ENCODE measurements at regions not wholly inside any gene's neighbourhood (a gene's known extent, or its start where the extent isn't known, plus 50 kb on each side); places are given as distances from the start of the nearest gene placed in this dataset.

GRCh38 chr5:61623401-61624069, 291.5 kb downstream of the ZSWIM6 start:
- FAIRE-seq: no peak

- FAIRE-seq: no peak
Measured at GRCh38 chr5:61624553-61625136, 292.6 kb downstream of the ZSWIM6 start.

DNA sequence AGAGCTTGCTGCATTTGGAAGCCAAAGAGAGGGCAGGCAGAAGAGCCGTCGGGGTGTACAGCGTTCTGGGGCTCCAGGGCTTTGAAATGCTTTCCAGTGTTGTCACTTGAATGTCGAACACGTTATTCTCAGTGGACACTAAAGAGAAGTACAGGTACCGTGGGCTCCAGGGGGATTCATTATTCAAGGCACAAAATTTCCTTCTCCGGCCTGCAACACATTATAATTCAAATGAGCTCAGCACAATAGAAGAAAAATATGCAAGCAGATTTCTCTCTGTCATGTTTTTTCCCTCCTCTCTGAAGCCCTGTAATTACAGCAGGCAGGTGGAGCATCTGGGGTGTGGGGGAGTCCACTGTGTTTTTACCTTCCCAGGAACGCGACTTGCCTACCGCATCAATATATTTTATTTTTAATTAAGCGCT, 293.1 kb downstream of the ZSWIM6 start:
- no peak for FAIRE-seq

DNA sequence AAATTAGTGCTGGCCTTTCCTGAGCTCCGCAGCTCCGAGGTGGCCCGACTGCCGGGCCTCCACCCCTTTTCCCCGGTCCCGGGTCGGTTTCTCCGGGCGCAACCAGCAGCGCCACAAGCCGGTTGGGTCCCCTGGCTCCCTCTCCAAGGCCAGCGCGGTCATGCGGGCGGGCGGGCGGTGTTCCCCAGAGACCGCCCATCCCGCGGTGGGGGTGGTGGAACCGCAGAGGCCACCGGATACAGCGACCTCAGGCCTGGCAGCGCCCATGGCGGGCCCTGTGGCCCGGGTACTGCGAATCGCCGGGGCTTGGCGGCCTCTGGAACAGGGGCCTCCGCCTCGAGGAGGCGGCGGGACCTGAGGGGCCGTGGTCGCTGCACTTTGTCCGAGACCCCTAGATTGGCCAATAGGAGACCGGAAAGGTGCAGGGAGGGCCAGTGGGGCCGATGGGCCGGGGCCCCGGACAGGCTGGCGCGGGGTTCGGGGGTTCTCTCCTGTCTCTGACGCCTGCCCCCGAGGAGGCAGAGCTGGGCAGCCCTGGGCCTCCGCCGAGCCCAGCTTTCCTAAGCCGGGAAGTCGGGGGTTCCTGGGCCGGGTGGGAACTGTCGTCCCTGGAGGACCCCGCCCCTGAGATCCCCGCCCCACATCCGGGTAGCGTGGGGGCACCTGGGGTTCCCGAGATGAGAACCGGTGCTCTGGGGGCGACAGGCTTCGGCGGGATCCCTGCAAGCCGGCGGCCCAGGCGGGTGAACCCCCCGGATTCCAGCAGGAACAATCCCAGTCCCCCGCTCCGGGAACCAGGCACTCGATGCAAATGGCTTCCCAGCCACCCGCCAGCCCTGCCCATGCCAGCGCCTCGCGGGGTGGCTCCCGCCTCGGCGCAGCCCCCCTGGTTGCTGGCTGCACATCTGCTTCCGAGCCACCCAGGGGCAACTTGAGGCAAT, 293.9 kb downstream of the ZSWIM6 start:
- FAIRE-seq: no peak

DNA sequence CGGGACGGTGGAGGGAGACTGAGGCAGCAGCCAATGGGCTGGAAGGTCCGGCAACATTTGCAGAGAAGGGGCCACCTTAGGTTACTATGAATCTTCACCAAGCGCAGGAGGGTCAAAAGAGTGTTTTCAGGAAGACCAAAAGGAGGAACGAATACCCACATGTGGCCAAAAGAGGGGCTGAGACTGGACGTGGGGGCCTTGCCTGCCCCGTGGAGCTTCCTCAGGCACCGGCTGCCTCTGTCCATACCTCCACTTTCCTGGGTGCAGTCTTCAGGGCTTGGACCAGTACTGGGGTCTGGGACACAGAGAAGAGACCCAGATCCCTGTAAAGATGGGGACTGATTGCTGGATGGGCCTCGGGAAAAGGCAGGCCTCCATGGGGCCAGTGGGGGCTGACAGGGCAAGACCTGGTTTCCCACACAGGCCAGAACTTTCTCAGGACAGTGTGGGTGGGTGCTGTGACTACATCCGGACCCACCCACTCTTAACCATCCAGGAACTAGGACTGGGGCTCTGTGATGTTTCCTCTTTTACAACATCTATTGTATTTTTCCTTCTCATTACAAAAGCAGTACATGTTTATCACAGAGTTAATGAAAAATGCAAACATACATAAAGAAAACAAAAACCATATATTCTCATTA, 294.7 kb downstream of the ZSWIM6 start:
- FAIRE-seq: no peak

- no peak for FAIRE-seq
Measured at GRCh38 chr5:61627531-61627930, 295.5 kb downstream of the ZSWIM6 start.

DNA sequence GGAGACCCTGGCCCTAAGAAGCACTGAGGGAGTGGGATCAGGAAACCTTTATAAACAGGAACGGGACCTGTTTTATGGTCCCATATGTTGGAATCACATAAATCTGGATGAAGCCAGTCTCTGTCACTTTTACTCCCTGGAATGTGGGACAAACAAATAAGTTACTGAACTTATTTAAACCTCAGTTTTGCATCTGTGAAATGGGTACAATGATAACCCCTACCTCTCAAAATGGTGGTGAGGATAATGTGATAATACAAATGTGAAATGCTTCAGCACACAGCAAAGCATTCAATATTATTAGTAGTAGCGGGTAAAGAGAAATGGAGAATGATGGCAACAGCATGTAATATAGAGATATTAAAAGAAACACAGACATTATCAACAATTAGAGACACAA, 298.9 kb downstream of the ZSWIM6 start:
- no peak for FAIRE-seq

GRCh38 chr5:61631438-61631941, 299.4 kb downstream of the ZSWIM6 start:
- FAIRE-seq: no peak

DNA sequence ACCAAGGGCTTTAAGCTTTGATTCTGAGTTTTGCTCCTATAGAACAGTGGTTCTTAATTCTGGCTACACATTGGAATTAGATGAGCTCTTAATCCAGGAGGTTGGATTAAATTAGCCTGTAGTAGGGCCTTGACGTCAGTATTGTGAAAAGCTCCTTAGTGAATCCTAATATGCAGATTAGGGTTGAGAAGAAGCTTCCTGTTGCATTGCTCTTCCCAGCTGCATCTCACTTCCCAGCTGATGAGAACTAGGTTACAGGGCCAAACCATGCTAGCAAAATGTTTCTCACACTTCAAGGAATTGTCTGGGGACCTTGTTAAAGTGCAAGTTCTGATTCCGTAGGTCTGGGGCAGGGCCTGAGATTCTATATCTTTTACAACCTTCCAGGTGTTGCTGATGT, 300.0 kb downstream of the ZSWIM6 start:
- FAIRE-seq: no peak

DNA sequence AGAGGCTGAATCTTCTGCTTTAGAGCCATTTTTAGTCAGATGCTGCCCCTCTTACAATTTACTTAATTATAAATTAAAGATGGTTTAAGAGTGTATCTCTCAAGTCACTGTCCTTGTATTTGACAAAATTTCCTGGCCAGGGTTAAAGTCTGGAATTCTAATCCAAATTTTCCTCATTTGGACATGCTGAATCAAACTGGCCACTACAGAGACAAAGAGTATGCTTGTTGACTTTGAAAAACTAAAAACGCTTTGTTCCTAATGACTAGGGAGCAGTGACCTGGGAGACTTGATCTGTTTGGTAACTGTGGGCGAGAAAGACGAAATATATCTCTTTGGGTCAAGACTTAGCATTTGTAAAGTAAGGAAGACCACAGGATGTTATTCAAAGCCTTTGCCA, 303.2 kb downstream of the ZSWIM6 start:
- FAIRE-seq: no peak

GRCh38 chr5:61637566-61637965, 305.5 kb downstream of the ZSWIM6 start:
- FAIRE-seq: no peak

DNA sequence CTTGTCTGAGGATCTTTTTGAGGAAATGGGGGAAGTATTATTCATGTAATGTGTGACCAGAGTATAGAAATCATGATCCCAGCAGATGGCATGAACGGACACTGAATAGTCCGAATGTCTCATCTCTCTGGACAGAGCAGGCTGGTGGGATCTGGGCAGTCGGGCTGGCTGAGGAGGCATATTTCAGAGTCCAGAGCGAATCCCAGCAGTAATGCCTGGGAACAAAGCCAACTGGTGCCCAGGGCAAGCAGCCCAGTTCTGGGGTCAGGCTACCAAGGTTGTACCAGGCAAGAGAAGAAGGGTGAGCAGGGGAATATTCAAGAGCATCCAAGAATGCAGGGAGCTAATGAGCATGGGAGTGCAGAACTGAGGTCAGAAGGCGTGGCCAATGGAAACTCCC, 306.4 kb downstream of the ZSWIM6 start:
- no peak for FAIRE-seq

DNA sequence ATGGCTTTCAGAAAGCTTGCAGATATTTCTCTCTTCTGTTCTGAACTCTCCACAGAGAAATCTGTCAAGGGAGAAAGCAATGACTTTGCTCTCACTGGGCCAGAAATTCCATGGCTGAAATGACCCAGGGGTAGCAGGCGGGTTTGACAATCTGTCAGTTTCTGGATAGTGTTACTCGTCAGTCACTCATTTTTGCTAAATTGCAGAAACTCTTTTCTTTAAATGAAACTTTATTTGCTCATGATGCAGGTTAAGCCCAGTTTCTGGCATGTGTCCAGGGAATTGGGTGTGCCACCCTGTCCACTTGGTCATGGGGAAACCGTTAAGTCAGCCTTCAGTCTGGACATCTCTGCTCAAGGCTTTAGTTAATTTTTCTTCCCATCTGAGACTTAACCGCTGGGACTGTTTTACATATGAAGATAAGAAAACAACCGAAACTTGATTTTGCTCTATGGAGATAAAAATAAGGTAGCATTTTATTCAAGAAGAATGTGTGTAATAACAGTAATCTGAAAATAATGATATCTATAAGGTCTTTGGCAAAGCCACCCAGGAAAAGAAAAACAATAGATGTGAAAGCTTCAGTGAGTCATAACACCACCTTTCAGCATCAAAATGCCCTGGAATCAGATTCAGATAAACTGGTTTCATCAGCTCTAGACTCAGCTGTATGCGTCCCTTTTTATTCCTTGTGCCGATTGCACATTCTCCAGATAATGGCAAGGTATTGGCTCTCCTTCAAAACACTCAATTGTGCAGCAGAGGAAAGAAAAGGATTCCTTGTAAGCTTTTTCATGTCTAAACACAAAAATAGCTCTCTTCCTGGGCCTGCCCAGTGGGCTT, 308.3 kb downstream of the ZSWIM6 start:
- FAIRE-seq: no peak

DNA sequence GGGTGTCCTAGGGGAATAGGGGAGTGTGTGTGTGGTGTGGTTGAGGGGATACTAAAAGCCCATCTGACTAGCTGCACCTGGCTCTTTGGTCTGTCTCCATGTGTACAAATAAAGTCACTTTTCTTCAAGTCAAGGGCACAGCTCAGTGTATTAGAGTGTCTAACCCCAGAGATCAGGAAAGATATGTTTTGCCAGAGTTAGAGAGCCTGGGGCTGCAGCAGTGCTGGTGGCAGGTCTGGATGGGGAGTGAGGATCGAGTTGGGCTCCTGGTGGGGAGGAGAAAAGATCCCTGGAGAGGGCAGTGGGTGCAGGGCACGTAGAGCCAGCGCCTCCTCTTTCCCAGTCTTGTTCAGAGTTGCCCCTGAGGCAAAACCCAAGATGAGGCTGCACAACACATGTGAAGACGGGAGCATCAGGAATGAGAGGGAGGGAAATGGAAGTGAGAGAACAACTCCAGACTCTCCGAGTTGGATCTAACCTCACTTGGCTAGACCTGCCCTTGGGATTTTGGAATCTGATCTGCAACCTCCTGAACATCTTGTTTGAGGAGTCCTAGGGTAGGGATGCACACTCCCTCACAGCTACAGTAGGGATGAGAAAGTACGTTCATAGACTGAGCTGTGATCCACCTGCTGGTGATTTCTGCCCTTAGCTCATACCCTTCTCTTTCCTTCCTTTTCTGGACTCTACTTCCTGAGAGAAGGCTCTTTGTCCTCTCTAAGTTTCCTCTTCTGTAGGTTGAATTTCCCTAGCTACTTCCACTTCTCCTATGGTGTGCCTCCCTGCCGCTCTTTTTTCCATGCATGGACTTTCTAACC, 309.9 kb downstream of the ZSWIM6 start:
- FAIRE-seq: no peak

DNA sequence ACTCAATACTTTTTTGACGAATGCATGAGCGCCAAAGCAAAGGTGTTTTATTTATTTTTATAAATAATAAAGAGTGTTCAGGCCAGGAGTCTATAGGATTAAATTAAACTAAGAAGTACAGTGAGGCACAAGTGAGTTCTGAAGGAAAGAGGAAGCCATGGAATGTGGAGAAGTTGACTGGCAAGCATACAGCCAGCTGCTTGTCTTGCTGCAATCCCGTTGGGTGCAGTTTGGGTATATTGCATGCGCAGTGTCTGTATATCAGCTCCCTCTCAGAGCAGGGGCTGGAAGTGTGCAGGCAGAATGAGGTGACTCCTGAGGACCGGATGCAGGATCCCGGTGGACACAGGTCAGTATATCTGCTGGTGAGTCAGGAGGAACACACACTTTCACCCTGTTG, 315.6 kb downstream of the ZSWIM6 start:
- no peak for FAIRE-seq

DNA sequence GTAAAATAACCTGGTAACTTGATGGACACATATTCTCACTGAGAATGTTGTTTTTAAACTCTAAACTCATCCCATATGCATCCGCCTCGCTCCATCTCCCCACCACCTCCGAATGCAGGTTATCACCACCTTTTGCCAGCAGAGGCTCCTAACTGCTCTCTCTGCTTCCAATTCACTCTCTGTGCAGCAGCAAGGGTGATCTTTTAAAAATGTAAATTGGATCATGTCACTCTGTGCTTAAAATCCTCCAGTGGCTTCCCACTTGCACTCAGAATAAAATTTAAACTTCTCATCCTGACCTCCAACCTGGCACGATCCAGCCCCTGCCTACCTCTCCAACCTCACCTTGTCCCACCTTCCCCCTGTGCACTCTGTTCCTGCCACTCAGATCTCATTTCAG, 317.2 kb downstream of the ZSWIM6 start:
- no peak for FAIRE-seq

DNA sequence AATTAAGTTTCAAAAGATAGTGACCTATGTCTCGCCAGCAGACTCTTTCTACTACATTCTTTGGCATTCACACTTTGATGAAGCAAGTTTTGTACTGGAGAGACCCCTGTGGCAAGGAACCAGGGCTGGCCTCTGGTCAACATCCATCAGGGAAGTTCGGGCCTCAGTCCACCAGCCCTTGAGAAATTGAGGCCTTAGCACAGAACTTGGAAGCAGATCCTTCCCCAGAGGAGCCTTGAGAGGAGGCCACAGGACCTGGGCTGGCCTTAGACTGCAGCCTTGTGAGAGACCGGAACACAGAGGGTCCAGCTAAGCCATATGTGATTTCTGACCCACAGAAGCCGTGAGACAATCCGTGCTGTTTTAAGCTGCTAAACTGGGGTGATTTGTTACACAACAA, 317.9 kb downstream of the ZSWIM6 start:
- no peak for FAIRE-seq

DNA sequence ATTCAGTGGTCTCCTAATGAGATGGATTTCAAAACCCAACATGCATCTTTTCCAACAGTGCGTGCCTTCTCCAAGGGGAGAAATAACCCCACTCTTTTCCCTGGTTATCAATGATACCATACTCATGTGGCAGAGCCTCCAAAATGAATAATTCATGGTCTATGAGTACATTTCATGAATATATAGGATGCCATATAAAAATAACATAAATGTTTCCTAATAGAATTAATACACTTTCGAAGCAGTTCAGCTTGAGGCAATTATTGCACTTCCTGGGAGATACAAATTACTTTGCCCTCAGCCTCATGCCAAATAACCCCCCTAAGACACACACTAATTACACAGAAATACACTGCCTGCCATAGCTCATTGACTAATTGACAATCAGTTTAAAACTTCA, 318.6 kb downstream of the ZSWIM6 start:
- FAIRE-seq: no peak

DNA sequence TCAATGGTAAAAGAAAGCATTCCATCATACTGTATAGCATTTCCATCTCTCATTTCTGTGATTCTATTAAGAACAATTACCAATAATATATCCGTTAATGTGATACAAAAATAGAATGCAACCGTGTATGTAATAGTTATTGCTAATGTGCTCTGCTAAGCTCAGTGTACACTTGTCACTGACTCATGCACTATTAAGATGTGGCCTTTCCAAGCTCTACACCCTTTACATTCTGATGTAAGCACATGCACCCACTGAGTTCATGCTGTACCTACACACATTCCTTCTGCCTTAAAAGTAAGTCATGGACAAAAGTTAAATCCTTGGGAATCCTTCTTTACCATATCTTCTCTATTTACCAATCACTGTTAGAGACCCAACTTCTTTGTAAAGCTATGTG, 319.1 kb downstream of the ZSWIM6 start:
- FAIRE-seq: no peak

DNA sequence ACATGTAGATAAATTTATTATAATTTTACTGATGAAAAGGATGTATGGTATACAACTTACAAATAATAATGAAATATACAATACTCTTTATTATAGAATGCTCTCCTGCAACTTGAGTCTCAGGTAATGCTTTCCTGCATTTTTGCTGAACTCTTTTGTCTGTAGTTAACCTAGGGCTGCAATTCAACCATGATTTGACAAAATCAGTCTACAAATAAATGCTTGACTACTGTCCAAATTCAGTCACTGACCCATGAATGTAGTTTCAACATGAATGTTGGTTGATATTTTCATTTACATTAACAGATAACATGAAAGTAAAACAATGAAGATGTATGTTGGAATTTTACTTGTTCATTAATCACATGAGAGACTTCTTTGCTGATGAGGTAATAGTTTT, 320.9 kb downstream of the ZSWIM6 start:
- no peak for FAIRE-seq
